ENCODE measurements at regions not wholly inside any gene's neighbourhood (a gene's known extent, or its start where the extent isn't known, plus 50 kb on each side); places are given as distances from the start of the nearest gene placed in this dataset.

DNA sequence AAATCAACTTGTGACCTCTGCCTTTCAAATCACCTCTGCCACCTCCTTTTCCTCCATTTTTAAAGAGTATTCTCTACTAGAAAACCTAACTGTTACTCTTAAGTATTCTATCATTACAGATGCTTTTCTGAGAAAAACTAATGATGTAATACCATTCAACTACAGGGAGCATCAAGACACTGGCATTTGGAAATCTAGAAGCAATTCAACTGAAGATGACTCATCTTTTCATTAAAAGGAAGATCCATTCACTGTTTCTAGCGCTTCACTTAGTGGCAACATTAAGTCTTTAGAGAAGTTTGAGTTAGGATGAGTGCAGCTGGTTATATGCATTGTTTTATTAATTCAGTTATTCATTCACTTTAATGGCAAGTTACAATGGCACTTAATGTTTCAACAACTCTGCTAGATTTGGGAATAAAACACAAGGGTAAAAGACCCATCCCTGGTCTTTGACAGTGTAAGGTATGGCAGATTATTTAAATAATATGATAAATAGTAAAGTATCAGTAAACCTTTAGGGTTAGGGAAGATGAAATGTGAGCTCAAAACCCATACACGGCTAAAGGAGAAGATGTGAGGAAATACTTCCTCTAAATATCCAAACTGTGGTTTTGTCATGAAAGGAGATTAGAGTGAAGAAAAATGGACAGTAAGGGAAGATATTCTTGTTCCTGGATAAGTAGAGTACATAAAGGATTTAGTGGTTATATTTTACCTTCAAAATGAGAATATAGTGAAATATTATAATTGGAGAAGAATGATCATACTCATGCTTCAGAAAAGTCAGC lies 61.7 kb downstream of the KCNJ2 start:
- TF ChIP-seq POLR2A (IDR thresholded peaks at IDR 0.05): no peak
- TF ChIP-seq, protein P1, sequence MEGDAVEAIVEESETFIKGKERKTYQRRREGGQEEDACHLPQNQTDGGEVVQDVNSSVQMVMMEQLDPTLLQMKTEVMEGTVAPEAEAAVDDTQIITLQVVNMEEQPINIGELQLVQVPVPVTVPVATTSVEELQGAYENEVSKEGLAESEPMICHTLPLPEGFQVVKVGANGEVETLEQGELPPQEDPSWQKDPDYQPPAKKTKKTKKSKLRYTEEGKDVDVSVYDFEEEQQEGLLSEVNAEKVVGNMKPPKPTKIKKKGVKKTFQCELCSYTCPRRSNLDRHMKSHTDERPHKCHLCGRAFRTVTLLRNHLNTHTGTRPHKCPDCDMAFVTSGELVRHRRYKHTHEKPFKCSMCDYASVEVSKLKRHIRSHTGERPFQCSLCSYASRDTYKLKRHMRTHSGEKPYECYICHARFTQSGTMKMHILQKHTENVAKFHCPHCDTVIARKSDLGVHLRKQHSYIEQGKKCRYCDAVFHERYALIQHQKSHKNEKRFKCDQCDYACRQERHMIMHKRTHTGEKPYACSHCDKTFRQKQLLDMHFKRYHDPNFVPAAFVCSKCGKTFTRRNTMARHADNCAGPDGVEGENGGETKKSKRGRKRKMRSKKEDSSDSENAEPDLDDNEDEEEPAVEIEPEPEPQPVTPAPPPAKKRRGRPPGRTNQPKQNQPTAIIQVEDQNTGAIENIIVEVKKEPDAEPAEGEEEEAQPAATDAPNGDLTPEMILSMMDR (IDR thresholded peaks at IDR 0.05): no peak
- TF ChIP-seq EP300 (IDR thresholded peaks at IDR 0.05): no peak
- TF ChIP-seq POLR2AphosphoS5 (IDR thresholded peaks at IDR 0.05): no peak

All from stomach (tissue), 4 donors.